DOHH2 (cell line): ENCODE measurements at regions not wholly inside any gene's neighbourhood (a gene's known extent, or its start where the extent isn't known, plus 50 kb on each side); places are given as distances from the start of the nearest gene placed in this dataset.

Experiments used
- CTCF ChIP-seq: fragments of 200-600 bp; sonication (generic); IDR thresholded peaks from one replicate; pipeline ENCODE4 v1.5.1; 2014; ENCODE audit warnings: antibody characterized with exemption, mild to moderate bottlenecking, low read depth, low read length; ENCODE audit not compliant: poor library complexity, severe bottlenecking
- EZH2phosphoT487 ChIP-seq: fragments of 200-600 bp; sonication (generic); IDR thresholded peaks from 2 replicates; pipeline ENCODE4 v1.6.1; 2017; ENCODE audit warnings: borderline replicate concordance, mild to moderate bottlenecking, antibody characterized with exemption, low read length, moderate library complexity, mixed read lengths

GRCh38 chr9:135180586-135180985 is 93.1 kb downstream of the OLFM1 start:
- TF ChIP-seq CTCF = no peak
- no peak for TF ChIP-seq EZH2phosphoT487
